ENCODE measurements at regions not wholly inside any gene's neighbourhood (a gene's known extent, or its start where the extent isn't known, plus 50 kb on each side); places are given as distances from the start of the nearest gene placed in this dataset.

- Histone ChIP-seq H3K23ac (ENCODE audit: insufficient read length, low read depth, low read length) (no peak overlapping the region), H2AFZ (ENCODE audit: low read length) (no peak overlapping the region), H3K4me2 (ENCODE audit: insufficient read depth, insufficient read length, low read length) (no peak overlapping the region), H2BK120ac (ENCODE audit: low read depth, low read length, poor library complexity, severe bottlenecking) (no peak overlapping the region), H2BK5ac (ENCODE audit: insufficient read length, low read length) (no peak overlapping the region), H3K27me3 (ENCODE audit: insufficient read depth, low read length) (no peaks in the 10 kb centered on the region), H3K14ac (ENCODE audit: insufficient read depth, low read length) (no peak overlapping the region), H3K27ac (ENCODE audit: insufficient read length, low read depth, low read length) (no peak overlapping the region), H3K79me1 (ENCODE audit: insufficient read depth, low read depth, low read length, poor library complexity, severe bottlenecking) (no peaks in the 10 kb centered on the region), H3K4me1 (ENCODE audit: insufficient read depth, low read length) (no peaks in the 10 kb centered on the region), H4K91ac (ENCODE audit: insufficient read length, low read depth, low read length) (no peak overlapping the region), H4K20me1 (ENCODE audit: control insufficient read depth, insufficient read depth, insufficient read length) (no peaks in the 10 kb centered on the region), H3K23me2 (ENCODE audit: insufficient read length, low read depth, low read length, poor library complexity, severe bottlenecking) (no peaks in the 10 kb centered on the region), H2AK5ac (ENCODE audit: insufficient read length, low read length) (no peak overlapping the region), H3T11ph (ENCODE audit: low read length) (no peak overlapping the region), H3K9me3 (ENCODE audit: control insufficient read depth, low read depth, low read length) (no peaks in the 10 kb centered on the region), H2BK15ac (ENCODE audit: low read depth, low read length) (no peak overlapping the region), H4K8ac (replicated peaks; ENCODE audit: insufficient read length, low read depth, low read length) (no peak overlapping the region), H3K56ac (ENCODE audit: insufficient read length, low read depth, low read length) (no peak overlapping the region), H3K9ac (ENCODE audit: extremely low read depth, insufficient read length, low read length) (no peak overlapping the region), H3K4ac (ENCODE audit: low read depth, low read length) (no peak overlapping the region), H2BK20ac (ENCODE audit: low read depth, low read length, poor library complexity, severe bottlenecking) (no peak overlapping the region), H2BK12ac (ENCODE audit: insufficient read length, low read depth, low read length) (no peak overlapping the region), H3K79me2 (ENCODE audit: insufficient read depth, low read length) (no peaks in the 10 kb centered on the region), H4K5ac (ENCODE audit: insufficient read length, low read depth, low read length) (no peak overlapping the region), H3K18ac (ENCODE audit: insufficient read length, low read depth, low read length) (no peak overlapping the region)
- Mint-ChIP-seq H3K27me3 (ENCODE audit: low read depth) (no peaks in the 10 kb centered on the region), H3K4me1 (0 out of 4 replicates have a peak, but pooled peaks cover 2 to 5% of the 10 kb centered on the region in 2 experiments), H3K27ac (no peak overlapping the region), H3K36me3 (ENCODE audit: insufficient read depth in 1 of 3, low read depth in 3 of 3) (no peaks in the 10 kb centered on the region), H3K4me3 (no peak overlapping the region), H3K9me3 (no peaks in the 10 kb centered on the region)
- no peak for DNase-seq
- WGBS (ENCODE audit: extremely low coverage, insufficient read length, low lambda C conversion rate), result no CpG with 5 or more reads among the region's 2 CpGs
- TF ChIP-seq, protein P1, sequence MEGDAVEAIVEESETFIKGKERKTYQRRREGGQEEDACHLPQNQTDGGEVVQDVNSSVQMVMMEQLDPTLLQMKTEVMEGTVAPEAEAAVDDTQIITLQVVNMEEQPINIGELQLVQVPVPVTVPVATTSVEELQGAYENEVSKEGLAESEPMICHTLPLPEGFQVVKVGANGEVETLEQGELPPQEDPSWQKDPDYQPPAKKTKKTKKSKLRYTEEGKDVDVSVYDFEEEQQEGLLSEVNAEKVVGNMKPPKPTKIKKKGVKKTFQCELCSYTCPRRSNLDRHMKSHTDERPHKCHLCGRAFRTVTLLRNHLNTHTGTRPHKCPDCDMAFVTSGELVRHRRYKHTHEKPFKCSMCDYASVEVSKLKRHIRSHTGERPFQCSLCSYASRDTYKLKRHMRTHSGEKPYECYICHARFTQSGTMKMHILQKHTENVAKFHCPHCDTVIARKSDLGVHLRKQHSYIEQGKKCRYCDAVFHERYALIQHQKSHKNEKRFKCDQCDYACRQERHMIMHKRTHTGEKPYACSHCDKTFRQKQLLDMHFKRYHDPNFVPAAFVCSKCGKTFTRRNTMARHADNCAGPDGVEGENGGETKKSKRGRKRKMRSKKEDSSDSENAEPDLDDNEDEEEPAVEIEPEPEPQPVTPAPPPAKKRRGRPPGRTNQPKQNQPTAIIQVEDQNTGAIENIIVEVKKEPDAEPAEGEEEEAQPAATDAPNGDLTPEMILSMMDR (conservative IDR thresholded peaks at IDR 0.05), result no peak
Measured at GRCh38 chr15:36365963-36366362, 213.5 kb upstream of the CDIN1 start.

Measured in H9 (cell line).